ENCODE measurements at regions not wholly inside any gene's neighbourhood (a gene's known extent, or its start where the extent isn't known, plus 50 kb on each side); places are given as distances from the start of the nearest gene placed in this dataset.

DNA sequence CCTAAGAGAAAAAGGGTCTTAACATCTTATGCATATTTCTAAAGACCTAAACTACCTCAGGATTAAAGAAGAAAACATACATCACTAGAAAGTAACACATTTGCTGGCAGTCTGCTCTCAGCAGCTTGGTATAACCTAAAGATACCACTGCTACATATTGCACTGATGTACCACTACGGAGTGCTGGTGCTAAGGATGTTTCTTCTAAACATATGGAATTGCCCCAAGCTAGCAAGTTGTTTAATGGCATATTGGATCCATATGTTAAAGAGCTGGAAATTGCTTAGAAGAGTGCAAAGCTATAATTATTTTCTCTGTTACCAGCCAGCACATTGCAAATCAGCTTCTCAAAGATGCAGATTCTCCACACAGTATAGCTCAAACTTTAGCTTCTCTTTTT, 436.5 kb upstream of the GALNTL6 start:
- H3K4me1 ChIP-seq (replicated peaks in 1 of 4; ENCODE audit: control insufficient read depth in 3 of 4, insufficient read depth in 4 of 4, low read length in 3 of 4), result no peaks in the 10 kb centered on the region
- POLR2A ChIA-PET (ENCODE audit: partially characterized antibody), result no interaction called here
- no peak overlapping the region for H3K23ac ChIP-seq (ENCODE audit: insufficient read length)
- WGBS, 2 experiments (ENCODE audit: extremely low coverage in 1 of 2, insufficient coverage in 1 of 2, insufficient read length in 1 of 2, insufficient replicate concordance in 2 of 2, low coverage in 1 of 2, low lambda C conversion rate in 2 of 2, missing lambda C conversion rate in 1 of 2), result 95% methylated on average over 1 of the region's 1 CpG; no CpG with 5 or more reads in 1 of the 2 experiments
- H3K14ac ChIP-seq (ENCODE audit: insufficient read length), result no peak overlapping the region
- H4K8ac ChIP-seq (ENCODE audit: extremely low read depth, insufficient read depth, low read length), result no peak overlapping the region
- no peaks in the 10 kb centered on the region for H3K27me3 ChIP-seq (replicated peaks in 1 of 4; ENCODE audit: control insufficient read depth in 3 of 4, extremely low read depth in 1 of 4, insufficient read depth in 3 of 4, low read length in 3 of 4)
- H2AFZ ChIP-seq (ENCODE audit: low read length), result no peak overlapping the region
- H3K4ac ChIP-seq (replicated peaks; ENCODE audit: insufficient read length, low read depth, low read length), result no peak overlapping the region
- no peaks in the 10 kb centered on the region for H3K9me3 ChIP-seq (ENCODE audit: insufficient read depth in 2 of 2, low read depth in 1 of 2, low read length in 1 of 2)
- H3K56ac ChIP-seq (replicated peaks; ENCODE audit: insufficient read length, low read depth, low read length), result no peak overlapping the region
- H2BK5ac ChIP-seq (ENCODE audit: low read depth, low read length), result no peak overlapping the region
- no peak overlapping the region for H3K4me3 ChIP-seq (ENCODE audit: extremely low read depth in 1 of 4, insufficient read depth in 2 of 4, low read depth in 3 of 4, low read length in 4 of 4)
- H4K91ac ChIP-seq (replicated peaks; ENCODE audit: insufficient read length, low read length), result no peak overlapping the region
- CTCF ChIA-PET (ENCODE audit: partially characterized antibody), result interaction anchor here (0.6 kb wide), 1 partner anchor 158 kb away, joined by 3 read pairs; no protein-coding TSS in a partner anchor
- H2BK12ac ChIP-seq (ENCODE audit: low read depth, low read length), result no peak overlapping the region
- no peak overlapping the region for H4K5ac ChIP-seq (ENCODE audit: insufficient read length, low read depth, low read length)
- no peak overlapping the region for H3K27ac ChIP-seq (ENCODE audit: low read depth, low read length)
- H2BK15ac ChIP-seq (ENCODE audit: low read length), result no peak overlapping the region
- no peaks in the 10 kb centered on the region for H3K79me1 ChIP-seq (ENCODE audit: low read depth, low read length)
- no peak overlapping the region for H3K4me2 ChIP-seq (ENCODE audit: insufficient read depth in 1 of 2, low read depth in 2 of 2, low read length in 2 of 2)
- DNase-seq (ENCODE audit: low read depth in 1 of 2, low spot score in 2 of 2) (no peak), FAIRE-seq (no peak)
- H2BK120ac ChIP-seq (replicated peaks; ENCODE audit: low read depth, low read length), result no peak overlapping the region
- H3K36me3 ChIP-seq (ENCODE audit: control insufficient read depth in 2 of 4, insufficient read depth in 4 of 4, low read length in 3 of 4), result no peaks in the 10 kb centered on the region
- H3K23me2 ChIP-seq (ENCODE audit: low read depth, low read length), result no peaks in the 10 kb centered on the region
- no peak overlapping the region for H3K9ac ChIP-seq (replicated peaks in 1 of 4; ENCODE audit: extremely low read depth in 1 of 4, low read depth in 3 of 4, low read length in 3 of 4)
- H2BK20ac ChIP-seq (ENCODE audit: low read length), result no peak overlapping the region
- H3K18ac ChIP-seq (ENCODE audit: extremely low read depth, low read length), result no peak overlapping the region
- H2AK5ac ChIP-seq (ENCODE audit: low read depth, low read length), result no peak overlapping the region
- no peaks in the 10 kb centered on the region for H4K20me1 ChIP-seq (replicated peaks in 1 of 2; ENCODE audit: control insufficient read depth in 1 of 2, insufficient read depth in 2 of 2, low read length in 2 of 2)
- H3K79me2 ChIP-seq (ENCODE audit: control insufficient read depth in 1 of 2, insufficient read depth in 2 of 2, low read length in 2 of 2), result no peaks in the 10 kb centered on the region
- TF ChIP-seq RAD21 (IDR thresholded peaks at IDR 0.05 in 1 of 2, conservative IDR thresholded peaks at IDR 0.05 in 1 of 2; ENCODE audit: low read depth in 2 of 2, low read length in 2 of 2) (no peak), FOSL1 (IDR thresholded peaks at IDR 0.05; ENCODE audit: insufficient read depth, low read depth, low read length) (no peak), SAP30 (IDR thresholded peaks at IDR 0.05; ENCODE audit: insufficient read depth, insufficient replicate concordance, low read length) (no peak), JUN (IDR thresholded peaks at IDR 0.05; ENCODE audit: low read depth, low read length) (no peak), NANOG (IDR thresholded peaks at IDR 0.05; ENCODE audit: insufficient read depth, low read depth, low read length, poor library complexity, severe bottlenecking) (no peak), TAF7 (optimal IDR thresholded peaks at IDR 0.05; ENCODE audit: borderline replicate concordance, low read depth, low read length) (no peak), SP1 (IDR thresholded peaks at IDR 0.05; ENCODE audit: low read depth, low read length) (no peak)
- TF ChIP-seq, protein P1, sequence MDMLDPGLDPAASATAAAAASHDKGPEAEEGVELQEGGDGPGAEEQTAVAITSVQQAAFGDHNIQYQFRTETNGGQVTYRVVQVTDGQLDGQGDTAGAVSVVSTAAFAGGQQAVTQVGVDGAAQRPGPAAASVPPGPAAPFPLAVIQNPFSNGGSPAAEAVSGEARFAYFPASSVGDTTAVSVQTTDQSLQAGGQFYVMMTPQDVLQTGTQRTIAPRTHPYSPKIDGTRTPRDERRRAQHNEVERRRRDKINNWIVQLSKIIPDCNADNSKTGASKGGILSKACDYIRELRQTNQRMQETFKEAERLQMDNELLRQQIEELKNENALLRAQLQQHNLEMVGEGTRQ (IDR thresholded peaks at IDR 0.05; ENCODE audit: low read length), result no peak
- TF ChIP-seq, protein P2, sequence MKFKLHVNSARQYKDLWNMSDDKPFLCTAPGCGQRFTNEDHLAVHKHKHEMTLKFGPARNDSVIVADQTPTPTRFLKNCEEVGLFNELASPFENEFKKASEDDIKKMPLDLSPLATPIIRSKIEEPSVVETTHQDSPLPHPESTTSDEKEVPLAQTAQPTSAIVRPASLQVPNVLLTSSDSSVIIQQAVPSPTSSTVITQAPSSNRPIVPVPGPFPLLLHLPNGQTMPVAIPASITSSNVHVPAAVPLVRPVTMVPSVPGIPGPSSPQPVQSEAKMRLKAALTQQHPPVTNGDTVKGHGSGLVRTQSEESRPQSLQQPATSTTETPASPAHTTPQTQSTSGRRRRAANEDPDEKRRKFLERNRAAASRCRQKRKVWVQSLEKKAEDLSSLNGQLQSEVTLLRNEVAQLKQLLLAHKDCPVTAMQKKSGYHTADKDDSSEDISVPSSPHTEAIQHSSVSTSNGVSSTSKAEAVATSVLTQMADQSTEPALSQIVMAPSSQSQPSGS (IDR thresholded peaks at IDR 0.05; ENCODE audit: low read length), result no peak
